Liver (tissue), 2 donors: ENCODE measurements at regions not wholly inside any gene's neighbourhood (a gene's known extent, or its start where the extent isn't known, plus 50 kb on each side); places are given as distances from the start of the nearest gene placed in this dataset.

Experiments used
- EGR1 ChIP-seq, 2 donors: IDR thresholded peaks; 2 replicates each; pipeline ENCODE4 v1.6.1; 2016 to 2018; ENCODE audit warnings: antibody characterized with exemption in 2 of 2, low read depth in 2 of 2
- FOXA1 ChIP-seq: IDR thresholded peaks from 2 replicates; pipeline ENCODE4 v1.6.1; 2016; ENCODE audit warnings: antibody characterized with exemption
- YY1 ChIP-seq: IDR thresholded peaks from 2 replicates; pipeline ENCODE4 v1.6.1; 2016; ENCODE audit warnings: antibody characterized with exemption, mild to moderate bottlenecking
- donor health status: healthy.

GRCh38 chr12:125220404-125221273 lies 155.4 kb downstream of the AACS start:
- no peak for TF ChIP-seq YY1
- no peak for TF ChIP-seq FOXA1
- TF ChIP-seq EGR1 (IDR thresholded peaks at IDR 0.05; ENCODE audit: low read depth in 2 of 2): no peak
